ENCODE measurements at regions not wholly inside any gene's neighbourhood (a gene's known extent, or its start where the extent isn't known, plus 50 kb on each side); places are given as distances from the start of the nearest gene placed in this dataset.

GRCh38 chr2:18701546-18701945 lies 112.2 kb upstream of the NT5C1B start:
- no peak for DNase-seq

- no peak for DNase-seq
Observed at GRCh38 chr2:18690342-18690741, 101.0 kb upstream of the NT5C1B start.

- no peak for DNase-seq
Observed at GRCh38 chr2:18684206-18685038, 95.1 kb upstream of the NT5C1B start.

- no peak for DNase-seq
Observed at GRCh38 chr2:18682681-18683080, 93.3 kb upstream of the NT5C1B start.

GRCh38 chr2:18677280-18677679 lies 87.9 kb upstream of the NT5C1B start:
- DNase-seq = no peak

- no peak for DNase-seq
Observed at GRCh38 chr2:18674309-18674708, 84.9 kb upstream of the NT5C1B start.

- no peak for DNase-seq
Observed at GRCh38 chr2:18671363-18671762, 82.0 kb upstream of the NT5C1B start.

- no peak for DNase-seq
Observed at GRCh38 chr2:18668221-18668620, 78.9 kb upstream of the NT5C1B start.

- no peak for DNase-seq
Observed at GRCh38 chr2:18664421-18664820, 75.1 kb upstream of the NT5C1B start.

GRCh38 chr2:18663861-18664260 lies 74.5 kb upstream of the NT5C1B start:
- DNase-seq = no peak

- DNase-seq = no peak
Observed at GRCh38 chr2:18662689-18663088, 73.3 kb upstream of the NT5C1B start.

GRCh38 chr2:18659915-18660314 lies 70.5 kb upstream of the NT5C1B start:
- DNase-seq = no peak

- no peak for DNase-seq
Observed at GRCh38 chr2:18656048-18656447, 66.7 kb upstream of the NT5C1B start.

GRCh38 chr2:18651842-18652774 lies 62.7 kb upstream of the NT5C1B start:
- no peak for DNase-seq

GRCh38 chr2:18650221-18650620 lies 60.9 kb upstream of the NT5C1B start:
- no peak for DNase-seq

GRCh38 chr2:18649502-18650135 lies 60.2 kb upstream of the NT5C1B start:
- DNase-seq = no peak

- no peak for DNase-seq
Observed at GRCh38 chr2:18648161-18648560, 58.8 kb upstream of the NT5C1B start.

GRCh38 chr2:18647731-18648130 lies 58.4 kb upstream of the NT5C1B start:
- DNase-seq = no peak

GRCh38 chr2:18645315-18645714 lies 55.9 kb upstream of the NT5C1B start:
- DNase-seq = no peak

GRCh38 chr2:18644115-18644462 lies 54.7 kb upstream of the NT5C1B start:
- no peak for DNase-seq

- no peak for DNase-seq
Observed at GRCh38 chr2:18643326-18644114, 54.2 kb upstream of the NT5C1B start.

GRCh38 chr2:18641823-18642222 lies 52.5 kb upstream of the NT5C1B start:
- no peak for DNase-seq
